Midbrain (tissue), 1 donor: ENCODE measurements at regions not wholly inside any gene's neighbourhood (a gene's known extent, or its start where the extent isn't known, plus 50 kb on each side); places are given as distances from the start of the nearest gene placed in this dataset.

Source experiments
- DNase-seq: peaks from one replicate; lab custom pipeline; 2025; lab: John Stamatoyannopoulos, UW

DNA sequence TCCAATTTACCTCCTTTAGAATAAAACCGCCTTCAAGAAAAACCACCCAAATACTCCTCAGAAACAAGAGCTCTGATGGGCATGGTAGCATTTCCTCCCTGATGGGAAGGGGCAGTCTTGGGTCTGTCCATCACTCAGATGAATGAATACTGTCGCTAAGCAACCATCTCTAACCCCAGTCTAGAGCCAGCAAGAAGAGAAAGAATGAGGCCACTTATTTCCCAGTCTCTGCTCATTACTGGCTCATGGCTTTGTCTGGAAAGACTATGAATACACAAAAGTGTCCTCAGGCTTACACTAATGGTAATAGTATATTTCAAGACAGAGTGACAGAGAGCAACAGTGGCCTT, 51.0 kb upstream of the F3 start:
- DNase-seq = peak; percentile 83

DNA sequence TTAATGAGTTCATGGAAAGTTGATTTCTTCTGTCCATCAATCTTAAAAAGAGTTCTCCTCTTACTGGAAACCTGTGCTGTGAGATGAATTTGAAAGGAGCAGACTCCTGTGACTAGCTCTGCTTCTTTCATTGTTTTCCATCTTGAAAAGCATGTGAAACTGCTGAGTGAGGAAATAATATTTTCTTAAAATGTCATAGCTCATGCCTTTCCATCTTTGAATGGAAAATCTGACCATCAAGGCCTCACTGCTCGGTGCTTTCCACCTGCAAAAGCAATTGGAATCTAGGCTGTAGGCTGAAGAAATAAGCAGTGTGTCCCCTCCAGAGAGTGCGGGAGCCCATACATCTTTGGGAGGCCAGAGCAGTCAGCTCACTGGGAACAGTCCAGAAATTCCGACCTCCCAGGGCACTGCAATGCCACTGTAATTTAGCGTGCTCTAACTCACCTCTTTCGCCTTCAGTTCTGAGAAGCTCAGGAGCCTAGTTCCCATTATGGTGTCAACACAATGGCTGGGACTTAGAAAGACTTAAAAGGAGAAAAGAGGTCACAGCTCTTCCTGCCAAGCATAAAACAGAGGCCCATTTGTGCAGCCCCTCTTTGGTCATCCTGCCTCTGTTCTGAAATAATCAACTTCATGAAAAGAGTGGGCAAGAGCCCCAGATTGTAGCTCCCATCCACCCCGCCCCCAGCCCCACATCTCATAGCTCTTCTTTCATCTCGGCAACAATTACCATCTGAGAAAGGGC, 50.4 kb upstream of the F3 start:
- DNase-seq = peak; percentile 83
